GM21515 (cell line): ENCODE measurements at regions not wholly inside any gene's neighbourhood (a gene's known extent, or its start where the extent isn't known, plus 50 kb on each side); places are given as distances from the start of the nearest gene placed in this dataset.
A peak's percentile ranks its signal among the peaks of the same experiment; 100 is the strongest.

Experiments used
- ATAC-seq: cut with Tn5 transposase; IDR thresholded peaks from one replicate; pipeline ENCODE4 v1.9.1; 2021; ENCODE audit not compliant: unreplicated experiment

DNA sequence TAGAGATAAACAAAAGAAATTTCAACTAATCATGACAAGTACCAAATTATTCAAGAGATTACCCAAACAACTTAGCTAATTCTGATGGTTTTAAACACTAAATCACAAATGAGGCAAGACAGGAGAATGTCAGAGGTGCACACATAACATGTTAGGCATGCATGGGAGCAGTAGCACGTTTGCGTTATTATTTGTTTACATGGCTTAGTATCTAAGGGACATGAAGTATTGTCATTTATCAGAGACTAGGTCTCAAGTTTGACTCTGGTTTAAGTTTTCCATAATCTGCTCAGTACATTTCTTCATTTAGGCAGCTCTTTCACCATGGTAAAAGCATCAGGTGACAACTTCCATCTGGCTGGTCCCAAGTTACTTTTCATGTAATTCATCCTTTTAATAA is 244.1 kb upstream of the TNC start:
- ATAC-seq: no peak

DNA sequence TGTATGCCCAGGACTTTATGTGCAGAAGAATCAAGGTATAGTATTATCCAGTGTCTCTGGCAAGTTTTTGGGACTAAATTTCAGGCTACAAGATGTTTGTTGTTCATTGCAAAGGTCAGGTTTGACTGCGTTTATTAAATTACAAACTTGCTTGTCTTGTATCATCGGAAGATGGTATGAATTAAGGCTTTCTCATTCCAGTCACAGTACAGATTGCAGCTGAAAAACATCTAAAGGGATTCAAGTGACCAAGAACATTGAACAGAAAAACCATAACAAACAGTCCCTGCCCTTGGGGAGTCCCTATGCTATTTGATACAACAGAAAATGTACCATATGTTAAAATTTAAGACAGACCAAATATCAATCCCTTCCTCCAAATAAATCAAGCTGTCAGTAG is 244.7 kb upstream of the TNC start:
- ATAC-seq: no peak

GRCh38 chr9:115364991-115365390 is 247.0 kb upstream of the TNC start:
- ATAC-seq: no peak

- no peak for ATAC-seq
Observed at GRCh38 chr9:115367321-115367720, 249.4 kb upstream of the TNC start.

DNA sequence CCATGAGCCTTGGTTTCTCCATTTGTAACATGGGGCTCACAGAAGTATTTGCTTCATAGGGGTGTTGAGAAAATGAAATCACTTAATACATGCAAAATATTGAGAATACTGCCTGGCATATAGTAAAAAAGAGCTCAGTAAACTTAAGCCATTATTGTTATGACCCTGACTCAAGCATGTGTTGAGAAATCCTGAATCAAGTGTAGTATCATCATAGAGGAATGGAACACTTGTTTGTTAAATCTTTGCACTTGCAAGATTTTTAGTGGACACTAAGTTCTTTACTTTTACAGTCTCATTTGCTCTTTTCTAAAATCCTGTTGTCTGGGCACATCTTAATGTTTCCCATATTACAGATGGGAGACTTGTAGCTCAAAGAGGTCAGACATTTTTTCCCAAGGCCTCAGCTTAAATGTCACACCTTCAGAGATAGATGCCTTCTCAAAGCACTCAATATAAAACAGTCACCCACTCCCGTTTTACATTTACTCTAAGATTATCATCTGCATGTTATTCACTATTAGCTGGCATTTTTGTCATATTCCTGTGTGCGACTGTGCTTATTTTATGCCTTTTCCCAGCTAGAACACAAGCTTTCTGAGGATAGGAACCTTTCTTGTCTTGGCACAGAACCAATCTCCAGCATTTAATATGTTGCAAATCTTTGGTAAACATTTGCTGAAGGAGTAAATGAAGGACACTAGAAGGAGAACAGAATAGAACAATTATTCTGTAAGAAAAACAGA is 250.0 kb upstream of the TNC start:
- ATAC-seq: no peak

DNA sequence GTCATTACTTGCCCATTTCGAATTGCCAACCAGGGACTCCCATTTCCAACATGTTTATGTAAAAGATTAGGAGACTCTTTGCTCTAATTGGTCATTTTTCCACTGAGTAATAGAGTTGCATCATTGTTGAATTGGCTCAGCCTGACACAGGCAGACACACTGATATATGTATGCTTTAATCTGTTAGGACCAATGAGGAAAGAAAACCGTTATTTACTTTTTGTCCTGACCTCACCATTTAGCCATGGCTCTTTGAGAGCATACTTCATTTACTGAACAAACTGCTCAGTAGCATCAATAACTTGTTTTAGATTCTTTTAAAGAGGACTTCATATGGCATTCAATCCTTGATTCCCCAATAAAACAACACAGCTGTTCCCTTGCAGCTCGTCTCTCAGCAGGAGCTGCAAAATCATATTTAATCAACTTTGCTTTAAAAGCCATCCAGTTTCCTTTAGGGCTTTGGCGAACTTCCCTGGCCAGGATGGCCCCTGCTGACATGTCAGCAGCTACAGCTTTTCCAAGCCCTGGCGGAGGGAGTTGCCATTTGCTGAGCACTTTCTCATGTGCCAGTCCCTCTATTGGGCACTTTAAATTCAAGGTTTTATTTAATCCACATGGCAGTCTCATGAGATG is 251.5 kb upstream of the TNC start:
- no peak for ATAC-seq

- peak; percentile 78 for ATAC-seq
Observed at GRCh38 chr9:115373000-115373709, 255.2 kb upstream of the TNC start.

DNA sequence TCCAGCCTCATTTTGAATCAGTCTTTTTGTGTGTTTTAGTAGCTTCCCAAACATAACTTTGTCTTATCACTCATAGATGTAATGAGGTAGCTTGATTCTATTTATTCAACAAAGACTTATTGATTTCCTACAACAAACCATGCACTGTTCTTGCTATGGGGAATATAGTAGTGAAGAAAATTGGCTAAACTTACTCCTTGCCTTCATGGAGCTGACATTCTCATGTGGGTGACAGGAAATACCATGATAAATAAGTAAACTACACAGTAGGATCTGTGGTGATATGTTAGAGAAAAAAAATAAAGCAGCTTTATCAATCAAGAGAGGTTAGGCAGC is 255.7 kb upstream of the TNC start:
- no peak for ATAC-seq

GRCh38 chr9:115374724-115375268 is 256.8 kb upstream of the TNC start:
- ATAC-seq: no peak

GRCh38 chr9:115378241-115378640 is 260.3 kb upstream of the TNC start:
- no peak for ATAC-seq

DNA sequence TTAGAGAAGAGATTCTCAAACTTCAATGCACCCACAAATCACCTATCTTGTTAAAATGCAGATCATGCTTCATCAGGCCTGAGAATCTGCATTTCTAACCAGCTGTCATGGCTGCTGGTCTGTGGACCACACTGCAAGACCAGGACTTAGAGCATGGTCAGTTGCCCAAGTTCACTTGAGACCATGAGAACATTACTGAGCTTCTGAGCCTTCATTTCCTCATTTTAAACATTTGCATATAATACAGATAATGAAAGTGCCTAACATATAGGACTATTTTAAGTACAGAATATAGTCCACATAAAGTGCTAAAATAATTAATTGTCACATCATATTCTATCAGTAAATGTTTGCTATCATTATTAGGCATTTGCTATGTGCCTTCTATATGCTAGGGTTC is 260.8 kb upstream of the TNC start:
- no peak for ATAC-seq

DNA sequence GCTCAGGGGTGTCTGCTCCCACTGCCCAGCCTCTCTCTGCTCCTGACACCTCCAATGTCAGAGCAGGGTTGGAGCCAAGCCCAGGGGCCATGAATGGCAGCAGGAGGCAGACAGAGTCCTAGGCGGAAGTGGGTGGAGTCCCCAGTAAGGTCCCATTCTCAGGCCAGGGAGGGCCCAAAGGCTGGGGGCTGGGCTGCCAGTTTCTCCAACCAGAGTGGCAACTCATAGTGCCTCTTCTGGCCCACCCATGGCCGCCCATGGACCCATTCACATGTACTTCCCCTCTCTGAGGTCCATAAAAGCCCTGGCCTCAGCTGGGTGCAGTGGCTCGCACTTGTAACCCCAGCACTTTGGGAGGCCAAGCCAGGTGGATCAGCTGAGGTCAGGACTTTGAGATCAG is 261.8 kb upstream of the TNC start:
- ATAC-seq: no peak

DNA sequence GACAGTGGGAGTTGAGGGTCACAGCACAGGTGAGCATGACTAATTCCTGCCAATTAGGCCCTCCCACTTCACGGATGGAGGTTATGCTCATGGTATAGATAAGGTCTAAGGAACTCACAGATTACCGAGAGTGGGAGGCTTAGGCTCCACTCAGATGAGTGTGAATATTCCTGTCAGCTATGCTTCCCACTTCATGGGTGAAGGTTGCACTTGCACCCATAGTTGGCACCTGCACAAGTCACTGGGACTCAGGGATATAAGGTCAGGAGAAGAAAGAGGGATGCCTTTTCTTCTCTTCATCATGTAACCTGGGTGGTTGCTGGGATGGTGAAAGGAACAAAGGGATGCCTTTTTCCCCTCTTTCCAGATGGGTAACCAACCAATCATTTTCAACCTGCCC is 264.9 kb upstream of the TNC start:
- no peak for ATAC-seq

- no peak for ATAC-seq
Observed at GRCh38 chr9:115385383-115386122, 267.6 kb upstream of the TNC start.

- no peak for ATAC-seq
Observed at GRCh38 chr9:115386963-115387770, 269.2 kb upstream of the TNC start.

GRCh38 chr9:115391168-115391825 is 273.3 kb upstream of the TNC start:
- no peak for ATAC-seq

DNA sequence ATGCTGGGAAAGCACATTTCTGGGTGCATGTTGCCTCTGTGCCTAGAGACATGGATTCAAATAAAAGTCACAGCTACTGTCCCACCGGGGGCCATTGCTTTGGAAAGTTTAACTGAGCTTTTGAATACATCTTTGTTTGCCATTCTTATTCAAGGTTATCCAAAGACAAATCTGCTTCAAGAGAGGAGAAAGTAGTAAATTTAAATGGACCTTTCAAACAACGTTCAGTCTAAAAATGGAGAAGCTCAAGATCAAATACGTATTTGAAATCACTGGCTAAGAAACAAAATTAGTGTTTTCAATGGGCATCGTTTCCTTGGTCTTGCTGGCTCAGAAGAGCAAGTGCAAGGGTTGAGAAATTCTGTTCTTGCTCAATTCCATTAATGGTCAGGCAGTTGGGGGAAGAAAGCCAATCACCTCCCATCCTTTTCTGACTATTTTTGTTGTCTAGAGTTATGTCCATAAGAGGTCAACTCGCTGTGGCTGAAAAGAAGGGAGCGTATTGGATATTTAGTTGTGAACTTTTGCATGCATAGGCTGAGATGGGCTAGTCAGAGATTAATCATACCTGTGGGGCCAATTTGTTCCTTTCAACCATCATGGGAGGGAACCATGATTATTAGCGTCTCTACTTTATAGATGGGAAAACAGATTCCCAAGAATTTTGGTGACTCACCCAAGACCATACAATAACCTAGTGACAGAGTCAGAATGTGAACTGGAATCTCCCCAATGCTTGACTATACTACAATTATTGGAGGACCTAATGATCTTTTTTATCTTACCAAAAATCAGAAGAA is 276.2 kb upstream of the TNC start:
- ATAC-seq: no peak

GRCh38 chr9:115395511-115396021 is 277.6 kb upstream of the TNC start:
- ATAC-seq: no peak

- no peak for ATAC-seq
Observed at GRCh38 chr9:115396071-115396529, 278.1 kb upstream of the TNC start.
